T-cell (primary cell): ENCODE measurements at regions not wholly inside any gene's neighbourhood (a gene's known extent, or its start where the extent isn't known, plus 50 kb on each side); places are given as distances from the start of the nearest gene placed in this dataset.

ENCODE experiments used
- ATAC-seq, 4 experiments: fragments of 200-7000 bp in 3 of 4; fragments of 150-1000 bp in 1 of 4; cut with Tn5 transposase; replicated peaks in 1 of 4; 1 replicate in 3 of 4; 2 replicates in 1 of 4; pipeline ENCODE4 v1.10.0; 2021; ENCODE audit warnings: moderate library complexity in 3 of 4, mild to moderate bottlenecking in 2 of 4, moderate number of reproducible peaks in 1 of 4
- CTCF ChIA-PET, 2 donors: fragments of 300-600 bp; sonication (Branson Sonifier 250); formaldehyde crosslinking; loops; one replicate each; lab custom pipeline; 2022; ENCODE audit warnings: antibody characterized with exemption in 2 of 2; lab: Charles Lee
- POLR2A ChIA-PET, 2 donors: fragments of 300-600 bp; sonication (Branson Sonifier 250); formaldehyde crosslinking; loops; one replicate each; lab custom pipeline; 2022; ENCODE audit warnings: antibody characterized with exemption in 2 of 2; lab: Charles Lee
- DNase-seq, 35 experiments: peaks; one replicate each; pipeline versions ENCODE4 v3.0.0 to v3.0.0-alpha.2; 2013 to 2023
- H3K27ac ChIP-seq: one replicate; pipeline ENCODE4 v1.5.1; 2013; ENCODE audit warnings: low read length
- H3K27me3 ChIP-seq, 2 experiments: replicated peaks in 1 of 2; 1 replicate in 1 of 2; 2 replicates in 1 of 2; pipeline versions ENCODE4 v1.6.1 to v1.7.0; 2013; ENCODE audit warnings: low read length in 1 of 2, mixed read lengths in 1 of 2; ENCODE audit not compliant: control insufficient read depth in 2 of 2, insufficient read depth in 2 of 2; ENCODE audit errors: extremely low read depth in 1 of 2
- H3K36me3 ChIP-seq, 2 donors: 1 replicate in 1 of 2; 2 replicates in 1 of 2; pipeline versions ENCODE4 v1.6.1 to v1.7.0; 2013; ENCODE audit warnings: low read length in 1 of 2; ENCODE audit not compliant: control insufficient read depth in 2 of 2, insufficient read depth in 1 of 2; ENCODE audit errors: extremely low read depth in 1 of 2
- H3K4me1 ChIP-seq, 2 experiments: 1 replicate in 1 of 2; 2 replicates in 1 of 2; pipeline versions ENCODE4 v1.6.1 to v1.7.0; 2013; ENCODE audit warnings: low read length in 2 of 2, mixed read lengths in 1 of 2; ENCODE audit not compliant: insufficient read depth in 2 of 2, control insufficient read depth in 1 of 2; ENCODE audit errors: extremely low read depth in 1 of 2
- H3K4me3 ChIP-seq, 2 donors: 1 replicate in 1 of 2; 2 replicates in 1 of 2; pipeline versions ENCODE4 v1.5.1 to v1.7.0; 2013; ENCODE audit warnings: mild to moderate bottlenecking in 2 of 2, low read length in 1 of 2, moderate library complexity in 1 of 2; ENCODE audit not compliant: control insufficient read depth in 1 of 2; ENCODE audit errors: extremely low read depth in 1 of 2
- H3K9me3 ChIP-seq: 2 replicates; pipeline ENCODE4 v1.7.0; 2013
- H3K27ac Mint-ChIP-seq, 2 donors: one replicate each; pipeline ENCODE4 v1.8.0; 2020 to 2021; ENCODE audit warnings: mild to moderate bottlenecking in 2 of 2, mixed read lengths in 2 of 2
- H3K27me3 Mint-ChIP-seq, 2 donors: one replicate each; pipeline ENCODE4 v1.8.0; 2021 to 2022; ENCODE audit warnings: mixed read lengths in 2 of 2
- H3K36me3 Mint-ChIP-seq: one replicate; pipeline ENCODE4 v1.8.0; 2021; ENCODE audit warnings: mixed read lengths
- H3K4me1 Mint-ChIP-seq, 3 donors: one replicate each; pipeline ENCODE4 v1.8.0; 2020 to 2022; ENCODE audit warnings: mixed read lengths in 3 of 3, mild to moderate bottlenecking in 1 of 3
- H3K4me3 Mint-ChIP-seq, 3 donors: one replicate each; pipeline ENCODE4 v1.8.0; 2020 to 2022; ENCODE audit warnings: mild to moderate bottlenecking in 3 of 3, mixed read lengths in 3 of 3, moderate library complexity in 3 of 3
- H3K9me3 Mint-ChIP-seq, 3 donors: one replicate each; pipeline ENCODE4 v1.8.0; 2020 to 2022; ENCODE audit warnings: mixed read lengths in 3 of 3
- WGBS: methylation state at CpG from one replicate; pipeline ENCODE4 v1.1.5; 2013; ENCODE audit warnings: missing lambda C conversion rate; ENCODE audit not compliant: insufficient coverage; 5-methylcytosine and 5-hydroxymethylcytosine counted together

- no CpG with 5 or more reads among the region's 6 CpGs for WGBS
- H3K27ac Mint-ChIP-seq: no peak overlapping the region
- no peak overlapping the region for H3K4me3 Mint-ChIP-seq
- no peak overlapping the region for H3K27ac ChIP-seq
- H3K36me3 ChIP-seq: no peaks in the 10 kb centered on the region
- no peaks in the 10 kb centered on the region for H3K9me3 ChIP-seq
- ChIA-PET CTCF (no interaction called here), POLR2A (no interaction called here)
- H3K4me1 ChIP-seq: no peaks in the 10 kb centered on the region
- peaks cover 0 to 2% of the 10 kb centered on the region in 2 experiments for H3K27me3 ChIP-seq
- ATAC-seq (no peak), DNase-seq (no peak)
- no peaks in the 10 kb centered on the region for H3K36me3 Mint-ChIP-seq
- H3K4me1 Mint-ChIP-seq: peaks cover 0 to 4% (median 0%) of the 10 kb centered on the region in 3 donors
- peaks cover 0 to 4% (median 4%) of the 10 kb centered on the region in 3 donors for H3K9me3 Mint-ChIP-seq
- no peak overlapping the region for H3K4me3 ChIP-seq
- peaks cover 5 to 7% of the 10 kb centered on the region in 2 donors for H3K27me3 Mint-ChIP-seq
Measured at GRCh38 chr5:158308429-158309025, 449.6 kb upstream of the CLINT1 start.

GRCh38 chr5:158305861-158306260 lies 446.9 kb upstream of the CLINT1 start:
- H3K27me3 ChIP-seq: no peaks in the 10 kb centered on the region
- H3K9me3 ChIP-seq: no peaks in the 10 kb centered on the region
- H3K36me3 ChIP-seq: no peaks in the 10 kb centered on the region
- no peak overlapping the region for H3K4me3 ChIP-seq
- Mint-ChIP-seq H3K27ac (no peak overlapping the region), H3K4me3 (no peak overlapping the region), H3K27me3 (peaks cover 2 to 7% of the 10 kb centered on the region in 2 donors), H3K9me3 (peaks cover 0 to 4% (median 4%) of the 10 kb centered on the region in 3 donors), H3K4me1 (peaks cover 0 to 4% (median 0%) of the 10 kb centered on the region in 3 donors), H3K36me3 (no peaks in the 10 kb centered on the region)
- CTCF ChIA-PET: no interaction called here
- POLR2A ChIA-PET: no interaction called here
- WGBS: no CpG with 5 or more reads among the region's 1 CpG
- H3K4me1 ChIP-seq: no peaks in the 10 kb centered on the region
- H3K27ac ChIP-seq: no peak overlapping the region
- DNase-seq: no peak
- ATAC-seq: no peak

GRCh38 chr5:158304607-158305006 lies 445.7 kb upstream of the CLINT1 start:
- H3K9me3 ChIP-seq: no peaks in the 10 kb centered on the region
- WGBS: 100% methylated on average over 1 of the region's 2 CpGs
- H3K9me3 Mint-ChIP-seq: no peaks in the 10 kb centered on the region
- no peak for DNase-seq
- H3K27ac Mint-ChIP-seq: no peak overlapping the region
- H3K27me3 Mint-ChIP-seq: peaks cover 2 to 4% of the 10 kb centered on the region in 2 donors
- H3K27me3 ChIP-seq: no peaks in the 10 kb centered on the region
- H3K36me3 ChIP-seq: no peaks in the 10 kb centered on the region
- no peak overlapping the region for H3K27ac ChIP-seq
- H3K4me1 Mint-ChIP-seq: no peaks in the 10 kb centered on the region
- no peak overlapping the region for H3K4me3 ChIP-seq
- H3K4me3 Mint-ChIP-seq: no peak overlapping the region
- ChIA-PET CTCF (interaction anchor here in 1 of 2 donors (0.6 kb wide), 1 partner anchor 632 kb away, joined by 4 read pairs; no protein-coding TSS in a partner anchor), POLR2A (no interaction called here)
- ATAC-seq: no peak
- H3K36me3 Mint-ChIP-seq: no peaks in the 10 kb centered on the region
- no peaks in the 10 kb centered on the region for H3K4me1 ChIP-seq

GRCh38 chr5:158303883-158304282 lies 444.9 kb upstream of the CLINT1 start:
- WGBS: no CpG with 5 or more reads among the region's 1 CpG
- DNase-seq: no peak
- Histone ChIP-seq H3K4me3 (no peak overlapping the region), H3K9me3 (no peaks in the 10 kb centered on the region), H3K4me1 (no peaks in the 10 kb centered on the region), H3K36me3 (no peaks in the 10 kb centered on the region), H3K27ac (no peak overlapping the region), H3K27me3 (no peaks in the 10 kb centered on the region)
- peaks cover 0 to 3% of the 10 kb centered on the region in 2 donors for H3K27me3 Mint-ChIP-seq
- no peaks in the 10 kb centered on the region for H3K9me3 Mint-ChIP-seq
- H3K27ac Mint-ChIP-seq: no peak overlapping the region
- H3K4me1 Mint-ChIP-seq: no peaks in the 10 kb centered on the region
- H3K36me3 Mint-ChIP-seq: no peaks in the 10 kb centered on the region
- ATAC-seq: no peak
- H3K4me3 Mint-ChIP-seq: no peak overlapping the region
- POLR2A ChIA-PET: no interaction called here
- CTCF ChIA-PET: no interaction called here

GRCh38 chr5:158303275-158303674 lies 444.3 kb upstream of the CLINT1 start:
- no peaks in the 10 kb centered on the region for H3K27me3 ChIP-seq
- ChIA-PET POLR2A (no interaction called here), CTCF (no interaction called here)
- H3K4me3 ChIP-seq: no peak overlapping the region
- H3K27ac ChIP-seq: no peak overlapping the region
- Mint-ChIP-seq H3K27me3 (no peaks in the 10 kb centered on the region), H3K9me3 (no peaks in the 10 kb centered on the region), H3K4me1 (no peaks in the 10 kb centered on the region), H3K27ac (no peak overlapping the region), H3K4me3 (no peak overlapping the region), H3K36me3 (no peaks in the 10 kb centered on the region)
- H3K36me3 ChIP-seq: no peaks in the 10 kb centered on the region
- ATAC-seq (no peak), DNase-seq (no peak)
- H3K9me3 ChIP-seq: no peaks in the 10 kb centered on the region
- H3K4me1 ChIP-seq: no peaks in the 10 kb centered on the region
- no CpG with 5 or more reads among the region's 3 CpGs for WGBS

GRCh38 chr5:158302029-158302428 lies 443.1 kb upstream of the CLINT1 start:
- peaks cover 0 to 3% (median 1%) of the 10 kb centered on the region in 3 donors for H3K9me3 Mint-ChIP-seq
- H3K36me3 Mint-ChIP-seq: no peaks in the 10 kb centered on the region
- POLR2A ChIA-PET: interaction anchor here in 1 of 2 donors (0.5 kb wide), 1 partner anchor 244 kb away, joined by 3 read pairs; no protein-coding TSS in a partner anchor

More at GRCh38 chr5:158302029-158302428, 443.1 kb upstream of the CLINT1 start:
- Histone ChIP-seq H3K9me3 (peaks cover under 1% of the 10 kb centered on the region), H3K36me3 (no peaks in the 10 kb centered on the region), H3K4me1 (no peaks in the 10 kb centered on the region), H3K27ac (no peak overlapping the region), H3K27me3 (no peaks in the 10 kb centered on the region), H3K4me3 (no peak overlapping the region)
- no peaks in the 10 kb centered on the region for H3K27me3 Mint-ChIP-seq
- DNase-seq (no peak), ATAC-seq (no peak)
- CTCF ChIA-PET: no interaction called here
- H3K4me3 Mint-ChIP-seq: no peak overlapping the region
- H3K27ac Mint-ChIP-seq: no peak overlapping the region
- no peaks in the 10 kb centered on the region for H3K4me1 Mint-ChIP-seq
- WGBS: no CpG with 5 or more reads among the region's 2 CpGs
